ENCODE measurements at regions not wholly inside any gene's neighbourhood (a gene's known extent, or its start where the extent isn't known, plus 50 kb on each side); places are given as distances from the start of the nearest gene placed in this dataset.
"Not testable (repeated sequence)": the region's sequence is repeated elsewhere in the genome, so short reads cannot be mapped to it uniquely, and the experiment has no call there.

DNA sequence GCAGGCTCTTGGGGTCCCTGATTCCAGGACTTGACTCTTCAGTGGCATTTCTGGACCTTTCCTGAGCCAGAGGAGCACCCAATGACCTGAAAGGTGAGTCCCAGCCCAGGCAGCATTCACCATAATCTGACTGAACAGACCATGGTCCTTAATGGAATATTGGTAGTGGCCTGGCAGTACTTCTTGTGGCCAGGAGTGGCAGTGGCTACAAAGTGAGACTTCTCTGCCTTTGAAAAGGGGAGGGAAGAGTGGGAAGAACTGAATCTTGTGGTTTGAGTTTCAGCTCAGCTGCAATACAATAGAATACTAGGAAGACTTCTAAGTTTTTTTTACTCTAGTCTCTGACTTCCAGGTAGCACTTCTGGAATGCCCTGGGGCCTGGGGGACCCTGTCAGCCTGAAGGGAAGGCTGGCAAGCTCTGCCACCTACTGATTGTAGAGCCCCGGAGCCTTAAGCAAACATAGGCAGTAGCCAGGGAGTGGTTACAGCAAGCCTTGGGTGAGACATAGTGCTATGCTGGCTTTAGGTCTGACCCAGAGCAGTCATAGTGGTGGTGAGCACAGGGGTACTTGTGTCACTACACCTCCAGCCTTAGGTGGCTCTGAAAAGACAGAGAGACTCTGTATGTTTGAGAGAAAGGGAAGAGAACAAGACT is 674.2 kb upstream of the MANEA start:
- no peak for DNase-seq

DNA sequence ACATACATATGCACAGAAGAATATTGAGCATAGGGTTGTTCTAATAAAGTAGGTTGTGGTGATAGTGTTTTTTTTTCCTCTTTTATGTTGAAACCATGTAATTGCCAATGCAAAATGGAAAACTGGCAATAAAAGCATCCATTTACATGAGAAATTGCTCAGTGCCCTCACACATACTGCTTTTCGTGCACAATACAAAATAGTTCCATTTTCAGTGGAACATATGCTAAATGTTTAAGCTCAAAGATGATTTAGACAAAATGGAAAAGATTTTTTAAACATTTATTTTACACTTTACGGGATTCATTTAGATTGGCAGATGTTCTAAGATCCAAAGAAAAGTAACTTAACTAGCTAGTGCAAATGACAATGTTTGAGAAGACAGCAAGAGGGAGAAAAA is 678.1 kb upstream of the MANEA start:
- DNase-seq: no peak

DNA sequence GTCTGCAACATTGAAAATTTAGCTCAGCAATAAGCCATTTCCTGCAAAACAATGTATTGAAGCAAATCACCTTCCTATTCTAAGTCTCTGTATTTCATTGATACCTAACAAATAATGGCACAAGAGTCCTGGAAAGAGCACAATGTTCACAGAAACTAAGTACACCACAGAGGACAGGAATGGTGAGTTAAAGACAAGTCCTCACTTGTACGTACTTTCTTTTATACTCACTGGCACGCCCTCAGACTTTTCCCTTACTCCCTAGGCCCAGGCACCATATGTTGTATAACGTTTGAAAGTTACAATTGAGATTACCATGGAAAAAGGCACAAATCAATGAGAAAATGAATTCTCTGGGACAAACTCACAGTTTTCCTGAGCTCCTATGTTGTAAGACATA is 683.0 kb upstream of the MANEA start:
- DNase-seq: no peak

DNA sequence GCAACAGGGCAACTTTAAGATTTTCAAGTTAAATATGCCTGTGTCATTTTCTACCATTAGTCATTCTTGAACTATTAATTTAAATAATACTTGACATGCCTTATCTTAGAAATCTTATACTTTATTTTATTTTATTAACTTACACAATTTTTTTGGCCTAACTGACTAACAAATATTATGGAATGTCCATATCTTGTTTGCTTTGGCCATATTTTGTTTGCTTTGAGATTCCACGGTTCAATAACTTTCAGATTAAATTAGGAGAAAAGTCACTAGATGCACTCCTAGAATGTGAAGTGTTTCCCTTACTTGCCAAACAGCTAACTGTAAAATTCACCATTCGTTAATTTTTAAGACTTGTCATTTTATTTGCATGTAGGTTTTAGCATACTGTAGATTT is 684.0 kb upstream of the MANEA start:
- DNase-seq: no peak

DNA sequence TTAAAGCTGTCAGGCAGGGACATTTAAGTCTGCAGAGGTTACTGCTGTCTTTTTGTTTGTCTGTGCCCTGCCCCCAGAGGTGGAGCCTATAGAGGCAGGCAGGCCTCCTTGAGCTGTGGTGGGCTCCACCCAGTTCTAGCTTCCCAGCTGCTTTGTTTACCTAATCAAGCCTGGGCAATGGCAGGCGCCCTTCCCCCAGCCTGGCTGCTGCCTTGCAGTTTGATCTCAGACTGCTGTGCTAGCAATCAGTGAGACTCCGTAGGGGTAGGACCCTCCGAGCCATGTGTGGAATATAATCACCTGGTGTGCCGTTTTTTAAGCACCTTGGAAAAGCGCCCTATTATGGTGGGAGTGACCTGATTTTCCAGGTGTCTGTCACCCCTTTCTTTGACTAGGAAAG is 703.5 kb upstream of the MANEA start:
- not testable (repeated sequence) for DNase-seq

DNA sequence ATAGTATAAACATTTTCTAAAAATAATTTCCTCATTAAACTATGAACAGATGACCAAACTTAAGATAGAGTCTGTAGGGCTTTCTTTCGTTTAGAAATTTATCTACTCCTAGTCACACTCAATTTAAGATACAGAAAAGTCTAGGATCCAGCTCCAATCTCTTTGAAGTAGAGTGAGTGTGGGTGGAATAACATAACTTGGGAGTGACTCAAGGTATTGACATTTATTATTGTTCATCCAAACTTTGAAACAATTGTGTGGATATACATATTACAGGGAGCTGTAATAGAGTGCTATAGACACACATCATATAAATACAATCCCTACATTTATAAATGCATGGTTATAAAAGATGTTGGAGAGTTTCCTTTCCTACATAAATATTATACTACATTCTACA is 715.2 kb upstream of the MANEA start:
- DNase-seq: no peak

DNA sequence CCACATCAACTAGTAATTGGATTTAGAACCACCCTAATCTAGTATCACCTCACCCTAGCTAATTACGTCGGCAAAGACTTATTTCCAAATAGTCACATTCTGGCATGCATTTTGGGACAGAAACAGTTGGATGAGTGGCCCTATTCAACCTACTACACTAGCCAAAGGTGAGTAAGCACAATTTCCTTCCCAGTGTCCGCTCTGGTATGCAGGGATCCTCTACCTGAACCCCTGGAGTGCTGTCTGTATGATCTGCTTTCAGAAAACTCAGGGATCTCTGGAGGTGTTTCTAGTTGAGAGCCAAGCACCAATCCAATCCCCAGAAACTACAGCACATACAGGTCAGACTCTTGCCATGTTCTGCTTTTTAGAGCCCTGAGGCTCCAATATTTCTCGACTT is 717.4 kb upstream of the MANEA start:
- DNase-seq: no peak

DNA sequence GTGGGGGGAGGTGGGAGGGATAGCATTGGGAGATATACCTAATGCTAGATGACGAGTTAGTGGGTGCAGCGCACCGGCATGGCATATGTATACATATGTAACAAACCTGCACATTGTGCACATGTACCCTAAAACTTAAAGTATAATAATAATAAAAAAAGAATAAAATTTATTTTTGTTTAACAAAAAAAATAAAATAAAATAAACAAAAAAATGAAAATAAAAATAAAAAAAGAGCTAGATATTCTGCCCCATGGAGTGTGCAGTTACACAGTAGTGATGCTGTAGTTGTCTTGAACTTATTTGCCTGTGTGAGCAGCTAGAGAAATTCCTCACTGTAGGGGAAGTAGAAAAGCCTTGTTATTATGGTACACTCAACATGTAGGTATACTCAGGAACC is 720.3 kb upstream of the MANEA start:
- not testable (repeated sequence) for DNase-seq

DNA sequence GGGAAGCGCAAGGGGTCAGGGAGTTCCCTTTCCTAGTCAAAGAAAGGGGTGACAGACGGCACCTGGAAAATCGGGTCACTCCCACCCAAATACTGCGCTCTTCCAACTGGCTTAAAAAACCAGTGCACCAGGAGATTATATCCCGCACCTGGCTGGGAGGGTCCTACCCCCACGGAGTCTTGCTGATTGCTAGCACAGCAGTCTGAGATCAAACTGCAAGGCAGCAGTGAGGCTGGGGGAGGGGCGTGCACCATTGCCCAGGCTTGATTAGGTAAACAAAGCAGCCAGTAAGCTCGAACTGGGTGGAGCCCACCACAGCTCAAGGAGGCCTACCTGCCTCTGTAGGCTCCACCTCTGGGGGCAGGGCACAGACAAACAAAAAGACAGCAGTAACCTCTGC is 726.0 kb upstream of the MANEA start:
- DNase-seq: not testable (repeated sequence)

DNA sequence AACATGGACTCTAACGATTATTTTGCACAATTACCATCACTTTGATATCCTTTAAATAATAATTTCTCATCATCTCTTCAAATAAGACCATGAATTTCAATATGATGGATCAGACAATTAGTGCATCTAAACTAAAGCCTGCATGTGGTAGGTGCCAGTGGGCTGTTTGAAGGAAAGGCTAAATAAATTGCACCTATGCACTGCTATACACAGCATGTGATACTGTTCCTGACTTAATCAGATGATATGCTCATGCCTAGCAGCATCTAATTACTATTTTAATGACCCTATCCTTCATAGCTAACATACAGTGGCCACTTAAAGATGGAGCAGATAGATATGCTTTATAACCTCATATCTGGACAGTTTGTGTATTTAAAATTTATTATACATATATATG is 731.6 kb upstream of the MANEA start:
- DNase-seq: no peak

DNA sequence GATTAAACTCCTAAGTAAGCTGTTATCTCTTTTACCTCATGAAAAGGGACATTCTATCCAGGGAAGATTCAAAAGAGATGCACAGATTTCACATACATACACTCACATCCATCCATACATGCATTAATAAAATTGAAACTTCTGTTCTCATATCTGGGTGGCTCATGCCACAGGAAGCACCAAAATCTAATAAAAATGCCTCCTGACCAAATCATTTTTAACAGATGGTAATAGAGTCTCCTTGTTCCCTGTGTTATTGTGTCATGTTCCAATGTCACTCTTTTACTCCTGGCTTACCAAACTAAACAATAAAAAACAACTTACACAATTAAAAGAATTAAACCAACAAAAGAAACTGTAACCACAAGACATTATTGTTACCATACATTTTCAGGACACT is 742.1 kb upstream of the MANEA start:
- DNase-seq: no peak

DNA sequence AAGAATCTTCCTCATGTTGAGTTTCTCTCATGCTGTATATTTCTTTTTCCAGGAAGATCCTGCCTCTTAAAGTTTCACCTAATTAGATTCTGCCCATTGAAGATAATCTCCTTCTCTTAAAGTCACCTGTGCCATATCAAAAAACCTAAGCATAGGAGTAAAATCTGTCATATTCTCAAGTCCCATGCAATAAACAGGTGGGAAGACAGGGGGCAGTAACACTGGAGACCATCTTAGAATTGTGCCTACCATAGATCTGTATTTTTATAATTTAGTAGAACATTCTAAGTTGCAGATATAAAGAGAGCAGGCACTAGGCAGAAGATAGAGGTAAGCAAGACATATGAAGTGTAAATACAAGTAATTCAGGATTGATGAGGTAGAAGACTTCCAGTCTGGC is 763.5 kb upstream of the MANEA start:
- no peak for DNase-seq

DNA sequence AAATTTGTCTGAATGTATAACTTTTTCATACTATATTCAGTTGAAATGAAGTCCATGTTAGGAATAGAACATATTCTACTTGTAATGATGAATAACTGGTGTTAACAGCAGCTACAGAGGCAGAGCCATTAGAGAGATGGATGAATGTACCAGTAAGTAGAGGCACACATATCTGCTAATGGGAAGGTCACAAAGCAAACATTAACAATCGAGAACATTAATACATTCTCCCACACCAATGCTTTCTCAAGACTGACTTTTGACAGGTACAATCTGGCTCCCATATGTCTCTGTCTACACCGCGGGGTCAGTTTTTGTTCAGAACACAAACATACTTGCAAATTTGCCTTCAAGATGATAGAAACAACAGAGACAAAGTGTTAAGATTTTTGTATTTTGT is 776.0 kb upstream of the MANEA start:
- no peak for DNase-seq

DNA sequence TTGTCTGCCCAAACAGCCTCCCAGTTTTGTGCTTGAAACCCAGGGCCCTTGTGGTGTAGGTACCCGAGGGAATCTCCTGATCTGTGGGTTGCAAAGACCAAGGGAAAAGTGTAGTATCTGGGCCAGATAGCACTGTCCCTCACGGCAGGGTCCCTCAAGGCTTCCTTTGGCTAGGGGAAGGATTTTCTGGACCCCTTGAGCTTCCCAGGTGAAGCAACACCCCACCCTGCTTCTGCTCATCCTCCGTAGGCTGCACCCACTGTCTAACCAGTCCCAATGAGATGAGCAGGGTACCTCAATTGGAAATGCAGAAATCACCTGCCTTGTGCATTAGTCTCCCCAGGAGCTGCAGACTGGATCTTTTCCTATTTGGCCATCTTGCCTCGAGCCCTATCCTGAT is 791.8 kb upstream of the MANEA start:
- DNase-seq: no peak

DNA sequence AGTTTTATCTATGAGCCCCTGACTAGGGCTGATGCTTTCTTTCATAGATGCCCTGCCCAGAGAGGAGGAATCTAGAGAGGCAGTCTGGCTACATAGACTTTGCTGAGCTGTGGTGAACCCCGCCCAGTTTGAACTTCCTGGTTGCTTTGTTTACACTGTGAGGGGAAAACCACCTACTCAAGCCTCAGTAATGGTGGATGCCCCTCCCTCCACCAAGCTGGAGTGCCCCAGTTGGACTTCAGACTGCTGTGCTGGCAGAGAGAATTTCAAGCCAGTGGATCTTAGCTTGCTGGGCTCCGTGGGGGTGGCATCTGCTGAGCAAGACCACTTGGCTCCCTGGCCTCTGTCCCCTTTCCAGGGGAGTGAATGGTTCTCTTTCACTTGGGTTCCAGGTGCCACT is 792.3 kb upstream of the MANEA start:
- not testable (repeated sequence) for DNase-seq

DNA sequence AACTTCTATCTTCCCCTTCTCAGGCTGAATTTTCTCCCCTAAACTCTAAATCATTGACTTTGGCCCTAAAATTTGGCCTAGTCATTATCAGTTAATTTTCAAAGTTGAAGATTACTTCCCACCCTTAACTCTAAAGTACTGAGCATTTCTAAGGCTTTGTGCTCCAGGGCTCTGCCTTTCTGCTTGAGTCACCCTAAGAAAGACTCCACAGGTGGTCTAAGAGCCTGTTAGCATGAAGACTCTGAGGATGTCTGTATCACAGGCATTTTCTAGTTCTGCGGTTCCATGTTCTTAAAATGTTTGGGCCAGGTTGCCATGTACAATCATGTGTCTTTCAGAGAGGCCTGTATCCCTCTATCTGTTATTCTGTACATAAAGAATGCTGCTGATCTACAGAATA is 808.1 kb upstream of the MANEA start:
- DNase-seq: no peak

DNA sequence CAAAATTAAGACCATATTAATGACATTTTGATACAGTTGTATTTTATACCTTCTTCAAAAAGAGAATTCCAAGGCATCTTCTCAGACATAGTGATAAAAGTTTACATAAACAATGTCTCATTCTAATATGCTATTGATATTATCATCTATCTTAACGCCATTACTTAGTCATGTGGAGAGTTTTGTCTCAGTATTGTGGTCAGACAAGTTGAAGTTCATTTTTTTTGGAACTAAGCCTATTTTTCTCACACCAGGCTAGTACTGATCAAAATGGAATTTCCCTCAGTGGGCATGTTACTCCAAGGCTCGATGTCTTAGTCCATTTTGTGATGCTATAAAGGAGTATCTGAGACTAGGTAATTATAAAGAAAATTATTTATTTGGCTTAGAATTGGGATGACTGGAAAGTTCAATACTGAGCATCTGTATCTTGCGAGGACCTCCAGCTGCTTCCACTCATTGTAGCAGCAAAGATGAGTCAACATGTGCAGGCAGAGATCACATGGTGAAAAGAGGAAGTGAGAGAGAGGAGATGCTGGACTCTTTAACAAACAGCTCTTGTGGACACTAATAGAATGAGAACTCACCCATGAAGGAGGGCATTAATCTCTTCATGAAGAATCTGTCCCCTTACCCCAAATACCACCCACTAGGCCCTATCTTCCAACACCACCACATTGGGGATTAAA is 825.5 kb upstream of the MANEA start:
- DNase-seq: no peak

DNA sequence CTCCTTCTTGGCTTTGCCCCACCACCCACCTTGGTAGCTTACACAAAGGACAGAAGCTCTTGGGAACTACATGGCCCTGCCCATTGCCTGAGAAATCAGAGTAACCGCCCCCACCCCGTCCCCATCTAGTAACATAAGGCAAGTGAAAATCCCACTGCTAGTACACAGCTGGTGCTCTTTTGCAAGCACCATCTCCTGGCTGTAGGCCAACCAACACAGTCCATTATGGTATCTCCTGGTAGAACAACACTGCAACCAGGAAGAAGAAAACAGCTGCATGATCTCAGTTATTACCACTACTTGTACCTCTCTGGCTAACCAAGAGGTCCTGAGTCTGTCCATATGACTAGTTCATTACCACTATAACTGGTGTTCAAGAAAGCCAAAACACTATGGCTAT is 841.1 kb upstream of the MANEA start:
- no peak for DNase-seq

DNA sequence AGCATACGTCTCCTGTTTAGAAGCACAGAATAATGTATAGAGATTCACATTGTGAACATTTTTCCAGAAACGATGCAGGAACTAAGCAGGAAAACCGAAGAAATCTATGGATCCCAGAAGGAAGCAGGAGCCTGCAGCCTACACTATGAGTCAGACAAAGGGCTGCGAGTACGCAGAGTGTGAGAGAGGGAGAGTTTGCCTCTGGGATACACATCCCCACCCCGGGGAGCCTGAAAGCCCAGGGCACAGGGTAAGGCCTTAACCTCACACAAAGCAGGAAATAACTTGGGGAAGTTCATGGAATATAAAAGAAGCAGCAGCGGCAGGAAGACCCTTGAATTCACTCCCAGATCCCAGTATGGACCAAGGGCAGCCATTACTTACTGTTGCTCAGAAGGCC is 842.1 kb upstream of the MANEA start:
- no peak for DNase-seq

DNA sequence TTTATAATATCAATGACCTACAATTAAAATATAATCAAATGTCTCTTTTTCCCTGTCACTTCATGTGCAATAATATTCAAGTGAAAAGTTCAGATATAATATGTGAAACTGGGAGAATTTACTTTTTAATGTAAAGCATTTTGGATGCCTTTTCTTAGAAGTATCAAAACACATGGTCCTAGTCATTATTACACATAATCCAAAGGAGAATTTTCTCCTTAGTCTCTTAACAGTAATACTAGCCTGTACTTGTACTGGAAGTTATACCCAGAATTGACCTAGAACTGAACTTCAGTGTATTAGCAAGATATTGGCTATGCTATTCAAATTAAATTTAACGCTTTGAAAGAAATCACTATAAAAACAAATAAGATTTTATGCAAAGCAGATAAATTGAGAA is 842.6 kb upstream of the MANEA start:
- no peak for DNase-seq

DNA sequence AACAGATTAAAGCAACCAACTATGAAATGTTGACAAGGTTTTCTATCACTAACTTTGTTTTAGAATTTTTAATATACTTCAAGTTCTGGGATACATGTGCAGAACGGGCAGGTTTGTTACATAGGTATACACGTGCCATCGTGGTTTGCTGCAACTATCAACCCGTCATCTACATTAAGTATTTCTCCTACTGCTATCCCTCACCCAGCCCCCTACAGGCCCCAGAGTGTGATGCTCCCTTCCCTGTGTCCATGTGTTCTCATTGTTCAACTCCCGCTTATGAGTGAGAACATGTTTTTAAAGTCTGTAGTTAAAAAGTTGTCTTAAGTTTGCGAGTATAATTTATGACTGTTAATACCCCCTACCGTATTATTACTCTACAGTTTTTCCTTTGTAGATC is 844.3 kb upstream of the MANEA start:
- no peak for DNase-seq

DNA sequence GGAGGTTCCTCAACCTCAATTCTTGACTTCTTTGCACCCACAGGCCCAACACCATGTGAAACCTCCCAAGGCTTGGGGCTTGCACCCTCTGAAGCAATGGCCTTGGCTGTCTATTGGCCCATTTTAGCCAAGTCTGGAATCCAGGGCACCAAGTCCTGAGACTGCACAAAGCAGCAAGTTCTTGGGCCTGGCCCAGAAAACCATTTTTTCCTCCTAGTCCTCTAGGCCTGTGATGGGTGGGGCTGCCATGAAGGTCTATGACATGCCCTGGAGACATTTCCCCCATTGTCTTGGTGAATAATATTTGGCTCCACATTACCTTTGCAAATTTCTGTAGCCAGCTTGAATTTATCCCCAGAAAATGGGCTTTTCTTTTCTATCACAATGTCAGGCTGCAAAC is 849.6 kb upstream of the MANEA start:
- DNase-seq: no peak

DNA sequence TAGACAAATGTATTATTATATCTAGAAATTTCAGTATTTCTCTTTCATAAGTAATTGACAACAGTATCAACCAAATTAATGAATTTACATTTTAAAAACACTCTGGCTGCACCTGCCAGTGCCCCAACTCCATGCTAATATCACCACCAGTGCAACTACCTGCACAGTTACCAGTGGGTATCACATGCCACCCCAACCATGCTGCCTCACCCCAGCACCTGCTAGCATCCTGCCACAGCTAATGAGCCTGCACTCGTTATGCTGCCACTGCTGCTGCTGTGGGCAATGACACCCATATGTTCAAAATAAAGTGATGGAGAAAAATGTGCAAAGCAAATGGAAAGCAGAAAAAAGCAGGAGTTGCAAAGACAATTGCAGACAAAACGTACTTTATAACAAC is 855.9 kb upstream of the MANEA start:
- no peak for DNase-seq

DNA sequence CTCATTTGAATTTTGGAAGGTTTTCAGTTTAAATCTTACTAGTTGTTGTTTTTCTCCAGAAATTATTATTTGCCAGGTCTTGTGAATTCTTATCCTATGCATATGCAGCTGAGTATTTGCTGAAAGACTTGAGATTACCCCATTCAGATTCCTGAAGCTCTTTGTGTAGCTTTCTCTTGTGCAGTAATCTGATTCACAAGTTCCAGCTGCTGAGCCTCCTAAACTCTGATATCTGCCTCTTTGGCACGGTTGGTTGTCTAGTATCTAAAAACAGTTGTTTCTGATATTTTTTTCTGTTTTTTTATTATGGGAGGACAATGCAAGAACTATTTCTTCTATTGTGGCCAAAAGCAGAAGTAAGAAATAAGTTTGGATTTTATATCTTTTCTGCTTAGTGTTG is 863.9 kb upstream of the MANEA start:
- no peak for DNase-seq

DNA sequence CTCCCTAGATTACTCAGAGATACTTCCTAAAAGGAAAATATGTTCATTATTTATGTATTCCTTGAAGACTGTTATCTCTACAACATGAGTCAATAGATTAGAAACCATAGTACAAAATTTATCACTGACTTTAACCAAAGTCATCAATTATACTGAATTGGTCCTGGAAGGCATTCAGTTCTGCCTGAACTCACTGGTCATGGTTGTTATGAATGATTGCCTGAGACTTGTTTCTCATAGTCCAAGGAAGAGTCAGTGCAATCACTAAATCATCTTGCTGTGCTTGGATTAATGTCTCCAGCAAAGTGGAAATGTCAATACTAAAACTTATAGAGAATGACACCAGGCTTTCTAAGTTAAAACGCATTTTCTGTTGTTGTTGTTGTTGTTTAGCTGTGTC is 878.6 kb upstream of the MANEA start:
- DNase-seq: no peak

Data from SW 1271 (cell line).